ENCODE measurements at regions not wholly inside any gene's neighbourhood (a gene's known extent, or its start where the extent isn't known, plus 50 kb on each side); places are given as distances from the start of the nearest gene placed in this dataset.

DNA sequence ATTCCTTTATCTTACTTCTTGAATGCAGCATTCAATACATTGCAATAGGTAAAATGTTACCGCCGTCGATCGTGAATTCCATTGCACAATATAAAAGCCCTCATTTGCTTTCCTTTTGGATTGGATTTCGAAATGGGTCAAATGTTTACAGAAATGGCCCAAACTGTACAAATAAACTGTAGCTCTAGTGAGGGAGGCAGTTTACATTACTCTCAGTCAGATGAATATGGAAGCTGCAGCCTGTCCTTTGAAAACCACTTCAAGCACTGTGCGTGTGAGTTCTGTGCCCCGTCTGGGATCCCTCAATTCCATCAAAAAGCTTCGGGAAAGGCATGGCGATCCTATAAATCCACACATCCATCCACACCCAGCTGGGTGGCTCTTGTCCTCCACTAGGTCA, 258.6 kb upstream of the FOXF1 start:
- no peak overlapping the region for H2AFZ ChIP-seq (replicated peaks)
- H3K4me3 Mint-ChIP-seq = no peak overlapping the region
- H3K79me2 ChIP-seq (ENCODE audit: low read depth) = no peaks in the 10 kb centered on the region
- no peak for TF ChIP-seq EZH2 (IDR thresholded peaks at IDR 0.05)
- H3K4me1 ChIP-seq = no peaks in the 10 kb centered on the region
- DNase-seq (ENCODE audit: low spot score) = no peak
- no peaks in the 10 kb centered on the region for H3F3A ChIP-seq (ENCODE audit: low read depth)
- H3K27ac ChIP-seq = no peak overlapping the region
- peaks cover 5% of the 10 kb centered on the region for H3K27me3 ChIP-seq
- no peaks in the 10 kb centered on the region for H3K36me3 Mint-ChIP-seq
- no peaks in the 10 kb centered on the region for H3K36me3 ChIP-seq
- H3K27me3 Mint-ChIP-seq (ENCODE audit: insufficient read depth, low read depth) = peaks cover 28% of the 10 kb centered on the region
- H3K9ac ChIP-seq = no peak overlapping the region
- H3K4me2 ChIP-seq = no peak overlapping the region
- no peaks in the 10 kb centered on the region for H4K20me1 ChIP-seq (ENCODE audit: low read depth)
- H3K9me3 Mint-ChIP-seq = peaks cover 3% of the 10 kb centered on the region
- H3K9me3 ChIP-seq (ENCODE audit: low read depth) = no peaks in the 10 kb centered on the region
- H3K27ac Mint-ChIP-seq = no peak overlapping the region
- H3K4me1 Mint-ChIP-seq = no peaks in the 10 kb centered on the region
- H3K4me3 ChIP-seq = no peak overlapping the region

DNA sequence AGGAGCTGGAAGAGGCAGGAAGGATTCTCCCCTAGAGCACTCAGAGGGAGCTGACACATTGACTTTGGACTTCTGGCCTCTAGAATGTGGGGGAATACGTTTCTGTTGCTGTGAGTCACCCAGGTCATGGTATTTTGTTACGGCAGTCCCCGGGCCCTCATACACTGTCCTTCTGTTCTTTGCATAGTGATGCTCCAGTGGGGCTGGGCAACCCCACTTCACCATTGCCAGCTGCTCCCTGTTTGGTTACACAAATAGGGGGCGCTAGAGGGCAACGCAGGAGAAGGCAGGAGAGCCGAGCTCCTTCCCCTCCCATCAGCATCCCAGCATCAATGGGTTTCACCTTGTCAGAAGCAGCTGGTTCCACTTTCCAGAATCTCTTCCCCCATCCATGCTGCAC, 257.7 kb upstream of the FOXF1 start:
- Mint-ChIP-seq H3K27ac (no peak overlapping the region), H3K36me3 (no peaks in the 10 kb centered on the region), H3K4me1 (no peaks in the 10 kb centered on the region), H3K4me3 (no peak overlapping the region), H3K27me3 (ENCODE audit: insufficient read depth, low read depth) (peaks cover 27% of the 10 kb centered on the region), H3K9me3 (peaks cover 3% of the 10 kb centered on the region)
- H3K4me1 ChIP-seq = no peaks in the 10 kb centered on the region
- H2AFZ ChIP-seq (replicated peaks) = no peak overlapping the region
- H3K4me2 ChIP-seq = no peak overlapping the region
- TF ChIP-seq EZH2phosphoT487 (IDR thresholded peaks at IDR 0.05) = no peak
- no peak for TF ChIP-seq EZH2 (IDR thresholded peaks at IDR 0.05)
- TF ChIP-seq, protein P1, sequence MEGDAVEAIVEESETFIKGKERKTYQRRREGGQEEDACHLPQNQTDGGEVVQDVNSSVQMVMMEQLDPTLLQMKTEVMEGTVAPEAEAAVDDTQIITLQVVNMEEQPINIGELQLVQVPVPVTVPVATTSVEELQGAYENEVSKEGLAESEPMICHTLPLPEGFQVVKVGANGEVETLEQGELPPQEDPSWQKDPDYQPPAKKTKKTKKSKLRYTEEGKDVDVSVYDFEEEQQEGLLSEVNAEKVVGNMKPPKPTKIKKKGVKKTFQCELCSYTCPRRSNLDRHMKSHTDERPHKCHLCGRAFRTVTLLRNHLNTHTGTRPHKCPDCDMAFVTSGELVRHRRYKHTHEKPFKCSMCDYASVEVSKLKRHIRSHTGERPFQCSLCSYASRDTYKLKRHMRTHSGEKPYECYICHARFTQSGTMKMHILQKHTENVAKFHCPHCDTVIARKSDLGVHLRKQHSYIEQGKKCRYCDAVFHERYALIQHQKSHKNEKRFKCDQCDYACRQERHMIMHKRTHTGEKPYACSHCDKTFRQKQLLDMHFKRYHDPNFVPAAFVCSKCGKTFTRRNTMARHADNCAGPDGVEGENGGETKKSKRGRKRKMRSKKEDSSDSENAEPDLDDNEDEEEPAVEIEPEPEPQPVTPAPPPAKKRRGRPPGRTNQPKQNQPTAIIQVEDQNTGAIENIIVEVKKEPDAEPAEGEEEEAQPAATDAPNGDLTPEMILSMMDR (IDR thresholded peaks at IDR 0.05) = peak; percentile 76
- H3F3A ChIP-seq (ENCODE audit: low read depth) = no peaks in the 10 kb centered on the region
- no peak overlapping the region for H3K4me3 ChIP-seq
- no peaks in the 10 kb centered on the region for H3K79me2 ChIP-seq (ENCODE audit: low read depth)
- DNase-seq (ENCODE audit: low spot score) = peak; percentile 79
- no peak overlapping the region for H3K9ac ChIP-seq
- H3K36me3 ChIP-seq = no peaks in the 10 kb centered on the region
- peaks cover 5% of the 10 kb centered on the region for H3K27me3 ChIP-seq
- H3K9me3 ChIP-seq (ENCODE audit: low read depth) = no peaks in the 10 kb centered on the region
- no peak overlapping the region for H3K27ac ChIP-seq
- no peaks in the 10 kb centered on the region for H4K20me1 ChIP-seq (ENCODE audit: low read depth)

DNA sequence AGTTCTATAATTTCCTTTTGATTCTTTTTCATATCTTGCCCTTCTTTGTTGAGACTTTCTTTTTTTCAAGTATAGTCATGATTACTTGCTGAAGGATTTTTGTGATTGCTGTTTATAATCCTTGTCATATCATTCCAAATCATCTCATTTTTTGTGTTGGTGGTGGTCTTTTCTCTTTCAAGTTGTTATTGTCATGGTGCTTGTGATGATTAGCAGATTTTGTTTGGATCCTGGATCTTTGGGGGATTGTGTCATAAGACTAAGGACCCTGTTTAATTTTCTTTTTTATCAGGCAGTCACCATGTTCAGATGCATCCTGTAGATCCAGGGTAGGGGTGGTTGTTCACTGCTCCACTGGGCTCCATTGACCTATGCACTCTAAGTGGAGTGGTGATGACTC, 254.4 kb upstream of the FOXF1 start:
- Histone ChIP-seq H4K20me1 (ENCODE audit: low read depth) (no peaks in the 10 kb centered on the region), H2AFZ (replicated peaks) (no peak overlapping the region), H3K27me3 (peaks cover 5% of the 10 kb centered on the region), H3K9ac (no peak overlapping the region), H3K4me1 (no peaks in the 10 kb centered on the region), H3F3A (ENCODE audit: low read depth) (no peaks in the 10 kb centered on the region), H3K79me2 (ENCODE audit: low read depth) (no peaks in the 10 kb centered on the region), H3K36me3 (no peaks in the 10 kb centered on the region), H3K27ac (no peak overlapping the region), H3K4me3 (no peak overlapping the region), H3K4me2 (no peak overlapping the region), H3K9me3 (ENCODE audit: low read depth) (no peaks in the 10 kb centered on the region)
- DNase-seq (ENCODE audit: low spot score) = no peak
- H3K4me1 Mint-ChIP-seq = no peaks in the 10 kb centered on the region
- H3K36me3 Mint-ChIP-seq = no peaks in the 10 kb centered on the region
- H3K4me3 Mint-ChIP-seq = no peak overlapping the region
- no peak overlapping the region for H3K27ac Mint-ChIP-seq
- peaks cover 5% of the 10 kb centered on the region for H3K9me3 Mint-ChIP-seq
- TF ChIP-seq EZH2 (IDR thresholded peaks at IDR 0.05) (no peak), EZH2phosphoT487 (IDR thresholded peaks at IDR 0.05) (no peak)
- TF ChIP-seq, protein P1 (IDR thresholded peaks at IDR 0.05) = no peak
- peaks cover 9% of the 10 kb centered on the region for H3K27me3 Mint-ChIP-seq (ENCODE audit: insufficient read depth, low read depth)

DNA sequence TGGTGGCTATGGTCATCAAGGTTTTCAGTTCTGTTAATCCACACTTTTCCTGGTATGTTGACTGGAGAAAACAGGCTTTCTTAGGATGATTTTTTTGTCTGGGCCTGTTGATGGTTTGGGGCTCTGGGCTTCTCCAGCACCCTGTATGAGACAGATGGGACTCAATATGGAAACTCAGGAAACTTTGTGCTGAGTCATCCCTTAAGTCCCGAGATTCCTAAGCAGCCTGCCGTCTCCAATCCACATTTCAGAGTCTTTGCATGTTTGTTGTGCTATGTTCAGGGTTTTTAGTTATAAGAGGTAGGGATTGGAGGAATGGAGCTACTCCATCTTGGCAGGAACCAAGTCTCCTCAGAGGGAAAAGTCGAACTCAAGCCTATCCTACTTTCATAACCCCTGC, 253.3 kb upstream of the FOXF1 start:
- Histone ChIP-seq H3K27ac (no peak overlapping the region), H4K20me1 (ENCODE audit: low read depth) (no peaks in the 10 kb centered on the region), H3F3A (ENCODE audit: low read depth) (no peaks in the 10 kb centered on the region), H3K36me3 (no peaks in the 10 kb centered on the region), H3K27me3 (peaks cover 5% of the 10 kb centered on the region), H3K9ac (no peak overlapping the region), H3K79me2 (ENCODE audit: low read depth) (no peaks in the 10 kb centered on the region), H3K9me3 (ENCODE audit: low read depth) (no peaks in the 10 kb centered on the region), H3K4me3 (no peak overlapping the region), H3K4me2 (no peak overlapping the region), H3K4me1 (no peaks in the 10 kb centered on the region), H2AFZ (replicated peaks) (no peak overlapping the region)
- Mint-ChIP-seq H3K36me3 (no peaks in the 10 kb centered on the region), H3K27ac (no peak overlapping the region), H3K27me3 (ENCODE audit: insufficient read depth, low read depth) (peaks cover 11% of the 10 kb centered on the region), H3K4me3 (no peak overlapping the region), H3K4me1 (no peaks in the 10 kb centered on the region), H3K9me3 (peaks cover 9% of the 10 kb centered on the region)
- TF ChIP-seq, protein P1 (IDR thresholded peaks at IDR 0.05) = no peak
- TF ChIP-seq EZH2 (IDR thresholded peaks at IDR 0.05) (no peak), EZH2phosphoT487 (IDR thresholded peaks at IDR 0.05) (no peak)
- DNase-seq (ENCODE audit: low spot score) = no peak

Measured in neural progenitor cell (in vitro differentiated cells).